NCI-H226 (cell line): ENCODE measurements at regions not wholly inside any gene's neighbourhood (a gene's known extent, or its start where the extent isn't known, plus 50 kb on each side); places are given as distances from the start of the nearest gene placed in this dataset.
"Not testable (repeated sequence)": the region's sequence is repeated elsewhere in the genome, so short reads cannot be mapped to it uniquely, and the experiment has no call there.

Experiments
- DNase-seq: peaks from one replicate; pipeline ENCODE4 v3.0.0-alpha.2; 2015

DNA sequence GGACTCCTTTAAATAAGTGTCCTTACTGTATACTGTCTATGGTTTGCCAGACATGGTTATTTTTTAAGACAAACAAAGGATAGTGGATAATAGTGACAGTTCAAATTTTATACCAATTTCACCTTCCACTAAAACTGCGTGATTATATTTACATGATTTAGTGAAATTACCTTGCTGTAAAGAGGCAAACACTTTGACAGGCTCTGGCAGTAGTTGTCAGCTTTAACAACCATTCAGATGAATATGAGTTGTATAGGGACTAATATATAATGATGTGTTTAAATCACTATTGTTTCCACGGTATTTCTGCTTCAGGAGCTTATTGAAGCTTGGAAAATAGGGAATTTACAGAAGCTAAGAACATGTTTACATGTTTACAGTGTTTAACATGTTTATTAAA is 1364.0 kb downstream of the FSCB start:
- no peak for DNase-seq

DNA sequence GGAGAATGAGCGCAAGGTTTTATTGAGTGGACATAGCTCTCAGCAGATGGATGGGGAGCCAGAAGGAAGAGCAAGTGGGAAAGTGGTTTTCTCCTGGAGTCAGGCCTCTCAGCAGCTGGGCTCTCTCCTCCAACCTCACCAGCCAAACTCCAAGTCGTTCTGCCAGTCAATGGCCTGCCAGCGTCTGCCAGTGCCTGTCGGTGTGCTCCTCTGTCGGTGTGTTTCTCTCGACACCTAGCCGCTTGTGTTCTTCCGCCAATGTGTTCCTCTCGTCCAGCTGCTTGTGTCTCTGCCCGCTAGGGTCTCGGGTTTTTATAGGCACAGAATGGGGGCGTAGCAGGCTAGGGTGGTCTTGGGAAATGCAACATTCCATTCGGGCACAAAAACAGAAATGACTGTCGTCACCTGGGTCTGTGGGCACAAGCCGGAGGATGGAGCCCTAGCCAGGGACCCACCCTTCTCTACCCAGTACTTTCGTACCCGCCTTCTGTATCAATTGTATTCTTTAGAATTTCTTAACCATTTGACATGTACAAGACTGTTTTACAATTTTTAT is 1365.4 kb downstream of the FSCB start:
- DNase-seq, result no peak

DNA sequence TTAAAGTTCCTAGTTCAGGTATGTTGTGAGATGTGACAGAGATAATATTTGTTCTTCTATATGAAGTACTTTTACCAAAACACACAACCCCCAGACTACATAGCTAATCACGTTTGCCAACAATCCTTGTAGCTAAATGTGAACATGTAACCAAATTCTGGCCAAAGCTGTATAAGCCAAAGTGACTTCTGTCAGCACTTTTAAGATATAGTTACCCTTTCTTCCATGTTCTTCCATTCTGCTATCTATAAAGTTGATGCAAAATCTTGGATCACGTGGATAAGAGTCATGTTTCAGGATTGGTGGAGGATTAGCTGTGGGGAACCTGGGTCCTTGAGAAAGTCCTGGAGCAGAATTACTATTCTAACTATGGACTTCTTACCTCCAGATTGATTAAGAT is 1366.6 kb downstream of the FSCB start:
- no peak for DNase-seq

- DNase-seq, result no peak
These were observed 1371.1 kb downstream of the FSCB start for GRCh38 chr14:43135877-43136411.

DNA sequence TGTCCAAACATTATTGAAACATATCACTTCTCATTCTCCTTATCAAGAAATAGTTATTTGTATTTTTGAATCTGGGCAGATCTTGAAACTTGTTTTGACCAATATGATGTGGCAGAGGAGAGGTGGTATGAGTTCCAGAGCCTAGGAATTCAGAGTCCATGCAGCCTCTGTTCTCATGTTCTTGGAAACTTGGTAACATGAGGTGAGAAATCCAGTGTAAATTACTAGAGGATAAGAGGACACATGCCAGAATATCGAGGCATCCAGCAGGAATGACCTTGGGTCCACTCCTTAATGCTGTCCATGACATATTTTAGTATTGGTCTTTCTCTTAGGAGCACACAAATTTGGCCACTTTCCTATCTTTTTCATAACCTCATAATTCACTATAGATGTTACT is 1374.6 kb downstream of the FSCB start:
- no peak for DNase-seq

GRCh38 chr14:43128429-43128828 is 1378.7 kb downstream of the FSCB start:
- not testable (repeated sequence) for DNase-seq

DNA sequence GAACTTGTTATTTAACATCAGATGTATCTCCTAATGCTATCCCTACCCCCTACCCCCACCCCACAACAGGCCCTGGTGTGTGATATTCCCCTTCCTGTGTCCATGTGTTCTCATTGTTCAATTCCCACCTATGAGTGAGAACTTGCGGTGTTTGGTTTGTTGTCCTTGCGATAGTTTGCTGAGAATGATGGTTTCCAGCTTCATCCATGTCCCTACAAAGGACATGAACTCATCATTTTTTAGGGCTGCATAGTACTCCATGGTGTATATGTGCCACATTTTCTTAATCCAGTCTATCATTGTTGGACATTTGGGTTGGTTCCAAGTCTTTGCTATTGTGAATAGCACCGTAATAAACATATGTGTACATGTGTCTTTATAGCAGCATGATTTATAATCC is 1379.2 kb downstream of the FSCB start:
- DNase-seq, result not testable (repeated sequence)

- DNase-seq, result no peak
These were observed 1383.5 kb downstream of the FSCB start for GRCh38 chr14:43123544-43123943.

GRCh38 chr14:43119672-43120071 is 1387.4 kb downstream of the FSCB start:
- no peak for DNase-seq

GRCh38 chr14:43116341-43116740 is 1390.7 kb downstream of the FSCB start:
- DNase-seq, result no peak

DNA sequence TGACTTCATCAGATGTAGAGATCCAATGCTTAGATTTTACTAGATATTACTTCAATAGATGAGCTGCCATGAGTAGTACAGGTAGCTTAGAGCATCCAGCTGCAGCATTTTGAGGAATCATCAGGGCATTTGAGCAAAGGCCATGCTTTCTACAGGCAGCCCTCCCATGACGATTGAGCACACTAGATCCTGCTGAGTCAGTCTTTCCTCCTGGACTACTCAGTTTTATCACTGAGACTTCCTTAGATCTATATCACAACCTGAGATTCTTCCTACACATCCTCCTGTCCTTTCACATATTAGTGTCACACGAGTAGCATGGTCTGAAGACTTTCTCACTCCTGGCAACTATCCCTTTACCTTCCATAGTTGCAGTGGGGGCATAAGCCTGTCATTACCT is 1401.8 kb downstream of the FSCB start:
- DNase-seq, result no peak

- DNase-seq, result no peak
These were observed 1416.7 kb downstream of the FSCB start for GRCh38 chr14:43090380-43090779.

DNA sequence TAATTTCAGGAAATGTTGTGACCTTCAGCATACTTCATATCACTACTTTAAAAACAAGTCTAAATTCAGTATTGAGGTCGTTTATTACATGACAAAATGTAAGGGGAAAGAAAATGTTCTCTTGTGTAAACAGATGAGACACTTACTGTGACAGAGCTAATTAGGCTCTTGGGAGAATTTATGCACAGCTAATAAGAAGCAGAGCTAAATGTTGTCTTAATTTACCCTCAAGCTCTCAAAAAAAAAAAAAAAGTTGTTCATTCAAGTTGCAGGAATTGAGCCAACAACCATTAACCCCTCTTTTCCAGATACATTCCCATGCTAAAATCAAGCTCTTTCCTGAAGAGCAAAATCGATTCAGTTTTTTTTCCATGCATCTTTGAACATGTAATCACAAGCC is 1419.4 kb downstream of the FSCB start:
- DNase-seq, result no peak

- no peak for DNase-seq
These were observed 1421.3 kb downstream of the FSCB start for GRCh38 chr14:43085819-43086218.

- DNase-seq, result not testable (repeated sequence)
These were observed 1439.7 kb downstream of the FSCB start for GRCh38 chr14:43067372-43067771.

DNA sequence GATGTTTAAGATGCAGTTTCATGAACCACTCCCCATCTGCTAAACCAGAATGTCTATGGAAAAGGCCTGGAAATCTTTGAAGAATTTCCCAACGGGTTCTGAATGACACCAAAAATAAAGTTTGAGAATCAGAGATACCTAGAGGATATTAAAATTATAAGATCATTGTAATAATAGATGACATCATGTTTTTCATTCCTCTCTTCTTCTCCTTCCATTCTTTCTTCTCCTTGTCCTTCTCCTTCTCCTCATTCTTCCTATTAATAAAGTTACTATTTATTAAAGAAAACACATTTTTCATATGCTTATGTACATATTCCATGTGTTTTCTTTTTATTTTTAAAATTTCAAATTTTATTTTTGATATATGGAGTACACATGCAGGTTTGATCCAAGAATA is 1449.4 kb downstream of the LRFN5 start:
- no peak for DNase-seq

DNA sequence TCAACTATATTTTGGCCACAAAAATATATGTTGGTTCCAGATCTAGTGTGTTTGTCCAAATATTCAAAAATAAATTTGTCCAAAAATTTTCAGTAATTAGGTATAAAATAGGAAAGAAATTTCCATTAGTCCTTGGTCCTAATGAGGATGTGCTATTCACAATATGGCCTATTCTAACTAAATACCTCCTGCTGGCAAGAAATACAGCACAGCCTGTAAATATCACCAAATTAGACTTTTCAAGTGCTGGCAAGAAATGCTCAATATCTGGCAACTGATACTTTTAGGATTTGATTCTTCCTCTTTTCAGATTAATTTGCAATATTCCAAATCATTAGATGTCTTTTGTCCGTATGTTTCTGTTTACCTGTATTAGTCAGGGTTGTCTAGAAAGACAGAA is 1446.2 kb downstream of the LRFN5 start:
- no peak for DNase-seq

DNA sequence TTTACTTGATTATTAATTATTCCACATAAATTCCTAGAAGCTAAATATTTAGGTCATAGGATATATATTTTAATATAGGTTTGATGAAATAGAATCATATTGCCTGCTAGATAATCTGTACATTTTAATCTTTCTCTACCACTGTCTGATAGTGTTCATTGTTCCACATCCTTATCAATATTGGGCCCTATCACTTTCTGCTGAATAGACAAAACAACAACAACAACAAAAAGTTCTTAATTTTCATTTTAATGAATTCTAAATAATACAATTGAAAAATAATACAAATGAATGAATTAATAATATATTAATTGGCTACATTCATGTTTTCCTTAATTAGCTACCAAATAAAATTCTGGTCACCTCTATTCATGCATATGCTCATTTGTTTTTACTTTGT is 1437.2 kb downstream of the LRFN5 start:
- no peak for DNase-seq

- no peak for DNase-seq
These were observed 1435.7 kb downstream of the LRFN5 start for GRCh38 chr14:43042408-43042807.

- DNase-seq, result no peak
These were observed 1435.3 kb downstream of the LRFN5 start for GRCh38 chr14:43041976-43042375.

DNA sequence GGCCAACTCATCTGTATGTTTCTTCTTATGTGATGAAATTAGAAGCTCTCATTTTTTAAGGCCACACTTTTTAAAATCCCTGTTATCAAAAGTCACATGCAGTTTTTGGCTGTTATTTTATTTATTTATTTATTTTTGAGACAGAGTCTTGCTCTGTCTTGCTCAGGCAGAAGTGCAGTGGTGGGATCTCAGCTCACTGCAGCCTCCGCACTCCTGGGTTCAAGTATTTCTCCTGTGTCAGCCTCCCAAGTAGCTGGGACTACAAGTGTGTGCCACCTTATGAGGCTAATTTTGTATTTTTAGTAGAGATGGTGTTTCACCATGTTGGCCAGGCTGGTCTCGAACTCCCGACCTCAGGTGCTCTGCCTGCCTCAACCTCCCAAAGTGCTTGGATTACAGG is 1434.5 kb downstream of the LRFN5 start:
- DNase-seq, result no peak

- no peak for DNase-seq
These were observed 1433.2 kb downstream of the LRFN5 start for GRCh38 chr14:43039881-43040280.

DNA sequence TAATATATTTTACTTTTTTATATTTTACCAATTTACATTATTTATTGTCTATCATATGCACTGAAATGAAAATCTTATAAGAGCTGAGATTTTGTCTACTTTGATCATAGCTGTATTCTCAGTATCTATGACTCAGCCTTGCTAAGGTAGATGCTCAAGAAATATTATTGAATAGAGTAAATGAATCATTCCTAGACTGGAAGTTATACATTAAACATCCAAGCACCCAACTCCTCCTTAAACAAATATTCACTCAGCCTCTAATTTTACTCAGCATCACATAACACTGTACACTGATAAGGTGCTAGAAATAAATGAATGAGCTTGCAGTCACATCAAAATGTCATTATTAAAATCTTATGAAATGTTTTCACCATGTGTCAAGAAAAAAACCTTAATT is 1424.9 kb downstream of the LRFN5 start:
- DNase-seq, result no peak

GRCh38 chr14:43022094-43022800 is 1415.6 kb downstream of the LRFN5 start:
- DNase-seq, result no peak

GRCh38 chr14:43019826-43020225 is 1413.2 kb downstream of the LRFN5 start:
- no peak for DNase-seq
